ENCODE measurements at regions not wholly inside any gene's neighbourhood (a gene's known extent, or its start where the extent isn't known, plus 50 kb on each side); places are given as distances from the start of the nearest gene placed in this dataset.

DNA sequence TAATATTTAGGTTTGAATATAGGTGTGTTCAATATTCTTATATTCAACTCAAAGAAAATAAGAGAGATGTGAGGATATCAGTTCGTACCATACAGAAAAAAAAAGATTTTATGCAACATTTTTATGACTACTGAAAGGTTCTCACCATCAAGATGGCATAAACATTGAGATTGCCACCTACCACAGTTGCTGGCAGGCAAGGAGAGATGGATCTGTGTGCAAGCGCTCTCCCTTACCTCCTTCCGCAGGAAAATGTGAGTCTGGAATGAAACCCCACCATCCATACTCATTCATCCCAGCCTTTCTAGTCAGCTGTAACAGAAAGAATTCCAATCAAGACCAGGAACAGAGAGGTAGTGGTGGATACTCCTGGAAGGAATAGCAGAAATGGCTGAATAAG is 376.9 kb downstream of the PPP3CA start:
- in situ Hi-C loops (cut with HindIII; ENCODE audit: low pct_unique_long_range_greater_than_20kb, low sequenced_read_pairs): no loop called here
- no peak for DNase-seq (ENCODE audit: low read depth in 1 of 2, low spot score in 1 of 2)
- TF ChIP-seq JUND (IDR thresholded peaks at IDR 0.05; ENCODE audit: low read depth): no peak

DNA sequence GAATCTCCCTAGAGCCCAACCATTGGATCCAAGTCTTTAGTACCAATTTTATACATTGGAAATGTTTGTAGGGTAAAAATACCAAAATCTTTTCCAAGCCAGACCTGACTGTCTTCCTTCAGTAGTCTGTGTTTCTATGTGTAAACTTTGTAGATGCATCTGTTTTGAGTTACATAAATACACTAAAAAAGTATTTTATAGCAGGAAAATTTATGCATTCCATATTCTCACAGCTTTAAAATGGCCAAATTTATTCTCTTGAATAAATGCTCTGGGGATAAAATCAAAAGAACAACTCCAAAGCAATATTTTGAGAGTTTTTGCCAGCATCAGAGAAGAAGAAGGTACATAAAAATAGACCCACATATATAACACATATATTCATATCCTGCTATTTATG is 377.4 kb downstream of the PPP3CA start:
- no peak for TF ChIP-seq JUND (IDR thresholded peaks at IDR 0.05; ENCODE audit: low read depth)
- in situ Hi-C loops (cut with HindIII; ENCODE audit: low pct_unique_long_range_greater_than_20kb, low sequenced_read_pairs): no loop called here
- no peak for DNase-seq (ENCODE audit: low read depth in 1 of 2, low spot score in 1 of 2)

DNA sequence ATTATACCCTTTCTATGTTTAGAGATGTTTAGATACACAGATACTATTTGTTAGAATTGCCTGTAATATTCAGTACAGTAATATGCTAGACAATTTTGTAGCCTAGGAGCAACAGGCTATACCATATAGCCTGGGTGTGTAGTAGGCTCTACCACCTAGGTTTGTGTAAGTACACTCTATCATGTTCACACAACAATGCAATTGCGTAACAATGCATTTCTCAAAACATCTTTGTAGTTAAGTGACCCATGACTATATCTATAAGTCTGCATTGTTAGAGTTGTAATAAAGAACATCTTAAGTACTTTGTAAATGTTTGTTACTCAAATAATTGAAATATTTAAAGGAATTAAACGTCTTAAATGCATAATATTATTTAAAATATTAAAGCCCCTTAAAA is 379.3 kb downstream of the PPP3CA start:
- DNase-seq (ENCODE audit: low read depth in 1 of 2, low spot score in 1 of 2): no peak
- in situ Hi-C loops (cut with HindIII; ENCODE audit: low pct_unique_long_range_greater_than_20kb, low sequenced_read_pairs): no loop called here
- TF ChIP-seq JUND (IDR thresholded peaks at IDR 0.05; ENCODE audit: low read depth): no peak

DNA sequence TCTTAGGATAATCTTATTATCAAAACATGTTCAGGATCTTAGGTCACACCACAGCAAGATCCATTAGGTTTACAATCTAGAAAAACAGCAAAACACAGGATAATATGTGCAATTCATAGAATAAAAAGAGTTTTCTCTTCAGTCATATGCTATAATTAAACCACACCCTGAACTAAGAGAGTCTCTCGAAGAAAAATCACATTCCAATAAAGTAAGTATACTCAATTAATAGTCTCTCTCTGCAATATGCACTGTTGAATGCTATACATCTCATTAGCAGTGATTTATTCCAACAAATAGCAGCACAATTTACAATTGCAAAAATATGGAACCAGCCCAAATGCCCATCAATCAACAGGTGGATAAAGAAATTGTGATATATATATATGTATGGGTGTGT is 383.7 kb downstream of the PPP3CA start:
- in situ Hi-C loops (cut with HindIII; ENCODE audit: low pct_unique_long_range_greater_than_20kb, low sequenced_read_pairs): no loop called here
- no peak for DNase-seq (ENCODE audit: low read depth in 1 of 2, low spot score in 1 of 2)

DNA sequence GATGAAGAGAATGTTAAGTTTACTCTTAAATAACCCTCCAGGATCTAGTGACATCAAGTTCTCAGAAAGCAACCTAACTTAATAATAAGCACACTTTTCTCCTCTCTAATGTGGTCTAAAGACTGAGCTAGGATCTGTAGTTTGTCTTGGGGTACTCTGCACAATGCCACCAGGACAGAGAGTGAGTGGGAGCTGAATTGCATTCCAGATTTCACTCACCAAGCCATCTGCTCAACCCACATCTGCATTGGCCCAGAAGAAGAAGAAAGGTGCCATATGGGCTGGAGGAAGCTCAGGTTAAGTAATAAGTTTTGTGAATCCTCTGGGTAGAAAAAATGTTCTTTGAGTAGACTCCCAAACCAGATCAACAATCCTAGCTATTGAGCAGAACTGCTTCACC is 384.6 kb downstream of the PPP3CA start:
- no peak for DNase-seq (ENCODE audit: low read depth in 1 of 2, low spot score in 1 of 2)
- no peak for TF ChIP-seq JUND (IDR thresholded peaks at IDR 0.05; ENCODE audit: low read depth)
- in situ Hi-C loops (cut with HindIII; ENCODE audit: low pct_unique_long_range_greater_than_20kb, low sequenced_read_pairs): no loop called here

More for the DNA sequence above, 383.7 kb downstream of the PPP3CA start:
- no peak for TF ChIP-seq JUND (IDR thresholded peaks at IDR 0.05; ENCODE audit: low read depth)

DNA sequence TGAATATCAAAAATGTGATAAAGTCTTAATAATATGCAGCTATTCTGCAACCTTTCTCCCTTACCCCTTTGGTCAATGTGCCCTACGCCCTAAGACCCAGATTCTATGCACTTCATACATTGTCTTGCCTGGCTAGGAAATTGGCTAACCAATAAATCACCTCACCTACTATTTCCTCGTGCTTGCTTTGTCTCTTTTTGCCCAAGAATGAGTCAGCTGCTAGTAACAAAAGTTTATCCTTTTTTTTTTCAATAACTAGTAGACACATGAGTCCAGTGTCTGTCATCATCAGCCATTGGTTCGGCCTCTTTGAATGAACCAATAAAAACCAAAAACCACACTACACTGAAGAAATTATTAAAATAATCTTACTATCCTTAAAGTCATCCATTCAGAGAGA is 387.1 kb downstream of the PPP3CA start:
- DNase-seq (ENCODE audit: low read depth in 1 of 2, low spot score in 1 of 2): no peak
- in situ Hi-C loops (cut with HindIII; ENCODE audit: low pct_unique_long_range_greater_than_20kb, low sequenced_read_pairs): no loop called here
- no peak for TF ChIP-seq JUND (IDR thresholded peaks at IDR 0.05; ENCODE audit: low read depth)

DNA sequence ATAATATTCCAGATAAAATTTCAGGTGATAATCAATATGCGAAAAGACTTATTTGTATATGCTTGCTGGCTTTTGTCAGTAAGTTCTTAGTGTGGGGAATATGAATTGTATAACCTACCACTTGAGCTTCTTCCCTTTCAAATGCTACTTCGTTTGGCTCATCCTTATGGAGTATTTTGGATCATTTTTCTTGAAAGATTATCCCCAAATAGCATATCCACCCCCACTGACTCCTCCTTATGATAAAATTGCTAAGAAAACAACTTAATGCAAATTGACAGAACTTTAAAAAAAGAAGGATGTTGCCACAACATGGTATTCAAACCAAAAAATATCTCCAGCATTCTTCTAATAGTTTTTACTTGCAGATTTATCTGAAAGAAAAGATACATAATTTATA is 393.3 kb downstream of the PPP3CA start:
- in situ Hi-C loops (cut with HindIII; ENCODE audit: low pct_unique_long_range_greater_than_20kb, low sequenced_read_pairs): no loop called here
- TF ChIP-seq JUND (IDR thresholded peaks at IDR 0.05; ENCODE audit: low read depth): no peak
- no peak for DNase-seq (ENCODE audit: low read depth in 1 of 2, low spot score in 1 of 2)

DNA sequence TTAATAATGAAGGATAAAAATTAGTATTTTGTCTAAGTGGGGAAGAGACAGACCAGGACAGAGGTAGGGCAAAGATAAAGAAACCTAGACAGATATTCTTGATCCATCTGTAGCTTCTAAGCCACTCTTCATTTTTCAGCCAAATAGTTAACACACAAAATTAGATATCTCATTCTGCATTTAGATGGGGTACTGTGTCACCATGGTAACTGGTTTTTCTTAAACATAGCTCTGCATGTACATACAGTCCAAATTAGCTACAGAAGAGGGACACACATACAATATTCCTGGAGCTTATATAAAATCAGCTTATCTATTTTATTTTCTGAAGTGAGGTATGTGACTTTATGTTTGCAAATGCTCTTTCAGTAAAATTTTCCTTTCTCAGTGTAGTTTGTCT is 393.7 kb downstream of the PPP3CA start:
- DNase-seq (ENCODE audit: low read depth in 1 of 2, low spot score in 1 of 2): no peak
- in situ Hi-C loops (cut with HindIII; ENCODE audit: low pct_unique_long_range_greater_than_20kb, low sequenced_read_pairs): no loop called here
- TF ChIP-seq JUND (IDR thresholded peaks at IDR 0.05; ENCODE audit: low read depth): no peak

DNA sequence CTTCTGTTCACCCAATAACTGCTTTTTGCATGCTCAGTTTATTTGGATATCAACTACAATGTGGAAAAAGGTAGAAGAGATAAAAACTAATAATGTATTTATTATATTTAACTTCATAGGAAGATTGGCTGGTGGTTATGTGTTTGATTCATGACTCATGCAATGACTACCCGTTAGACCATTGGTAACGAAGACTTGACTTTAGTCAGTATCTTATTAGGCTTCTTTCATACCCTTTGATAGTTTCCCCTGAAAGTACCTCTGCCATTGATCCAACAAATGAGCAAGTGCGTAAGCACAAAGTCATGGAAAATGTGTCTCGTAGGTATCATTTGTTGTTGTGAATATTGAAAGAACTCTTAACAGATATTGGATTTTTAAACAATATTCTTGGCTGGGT is 394.7 kb downstream of the PPP3CA start:
- in situ Hi-C loops (cut with HindIII; ENCODE audit: low pct_unique_long_range_greater_than_20kb, low sequenced_read_pairs): no loop called here
- no peak for TF ChIP-seq JUND (IDR thresholded peaks at IDR 0.05; ENCODE audit: low read depth)
- DNase-seq (ENCODE audit: low read depth in 1 of 2, low spot score in 1 of 2): no peak

DNA sequence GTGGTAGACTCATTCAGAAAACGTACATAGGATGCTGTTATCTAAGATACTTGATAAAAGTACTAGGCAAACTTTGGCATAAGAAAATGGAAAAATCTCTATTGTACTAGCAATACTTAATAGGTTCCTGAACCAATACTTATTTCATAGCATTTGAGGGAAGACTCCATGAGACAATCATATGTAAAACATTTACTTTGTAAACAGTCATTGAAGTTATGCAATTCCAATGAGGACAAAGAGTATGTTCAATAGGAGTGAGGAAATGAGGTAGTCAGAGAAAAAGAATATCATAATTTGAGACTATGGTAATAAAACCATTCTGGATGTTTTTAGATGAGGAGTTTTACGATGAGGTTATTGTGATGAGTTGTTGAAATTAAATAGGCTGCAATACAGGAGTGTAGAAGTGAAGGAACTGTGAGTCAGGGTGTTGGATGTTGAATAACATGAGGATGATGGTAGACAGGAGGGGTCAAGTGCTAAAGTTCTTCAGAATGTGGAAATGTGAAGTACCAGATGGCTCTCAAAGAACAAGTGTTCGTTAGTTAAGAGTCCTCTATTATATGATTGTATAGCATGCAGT is 397.9 kb downstream of the PPP3CA start:
- no peak for DNase-seq (ENCODE audit: low read depth in 1 of 2, low spot score in 1 of 2)
- in situ Hi-C loops (cut with HindIII; ENCODE audit: low pct_unique_long_range_greater_than_20kb, low sequenced_read_pairs): no loop called here
- TF ChIP-seq JUND (IDR thresholded peaks at IDR 0.05; ENCODE audit: low read depth): no peak

DNA sequence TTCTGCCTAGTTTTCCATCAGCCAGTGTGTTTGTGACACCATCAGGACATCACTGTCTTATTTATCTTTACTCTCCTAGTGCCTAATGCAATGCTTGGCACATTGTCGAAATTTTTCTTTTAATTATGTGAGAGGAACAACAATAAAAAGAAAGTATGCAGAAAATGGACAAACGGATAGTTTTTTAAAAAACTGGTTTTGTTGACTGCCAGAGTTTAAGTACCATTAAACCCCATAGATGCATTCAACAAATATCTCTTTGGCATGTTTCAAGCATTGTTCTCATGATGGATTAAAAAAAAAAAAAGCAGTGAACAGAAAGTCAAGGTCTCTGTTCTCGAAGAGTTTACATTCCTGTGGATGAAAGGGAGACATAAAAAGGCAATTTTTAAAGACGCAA is 398.4 kb downstream of the PPP3CA start:
- TF ChIP-seq JUND (IDR thresholded peaks at IDR 0.05; ENCODE audit: low read depth): no peak
- DNase-seq (ENCODE audit: low read depth in 1 of 2, low spot score in 1 of 2): no peak
- in situ Hi-C loops (cut with HindIII; ENCODE audit: low pct_unique_long_range_greater_than_20kb, low sequenced_read_pairs): no loop called here

DNA sequence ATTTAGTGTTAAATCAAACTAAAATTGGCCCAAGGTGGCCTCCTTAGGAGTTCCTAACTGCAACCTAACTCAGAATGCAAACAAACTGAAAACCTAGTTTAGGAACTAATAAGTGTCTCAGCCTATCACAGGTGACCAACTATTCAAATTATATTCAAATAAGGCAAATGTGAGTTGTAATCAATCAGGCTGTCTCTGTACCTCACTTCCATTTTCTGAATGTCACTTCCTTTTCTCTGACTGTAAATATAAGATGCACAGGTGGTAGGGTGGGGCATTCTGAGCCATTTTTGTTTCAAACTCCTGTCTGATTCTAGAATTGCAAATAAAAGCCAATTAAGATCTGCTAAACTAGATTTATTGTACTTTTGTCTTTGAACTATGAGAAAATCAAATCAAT is 401.5 kb downstream of the PPP3CA start:
- in situ Hi-C loops (cut with HindIII; ENCODE audit: low pct_unique_long_range_greater_than_20kb, low sequenced_read_pairs): no loop called here
- no peak for TF ChIP-seq JUND (IDR thresholded peaks at IDR 0.05; ENCODE audit: low read depth)
- DNase-seq (ENCODE audit: low read depth in 1 of 2, low spot score in 1 of 2): no peak

DNA sequence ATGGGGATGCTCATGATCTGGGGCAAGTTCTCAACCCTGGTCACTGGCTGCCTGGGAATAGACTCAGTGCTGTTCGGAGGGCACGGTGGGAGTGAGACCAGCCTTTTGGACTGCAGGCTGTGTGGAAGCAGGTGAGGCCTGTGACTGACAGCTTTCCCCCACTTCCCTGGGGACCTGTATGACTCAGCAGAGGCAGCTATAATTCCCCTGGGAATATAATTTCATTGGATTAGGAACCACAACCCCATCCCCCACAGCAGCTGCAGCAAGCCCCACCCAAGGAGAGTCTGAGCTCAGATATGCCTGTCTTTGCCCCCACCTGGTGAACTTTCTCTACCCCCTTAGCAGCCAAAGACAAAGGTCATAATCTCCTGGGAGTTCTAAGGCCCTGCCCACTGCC is 408.6 kb downstream of the PPP3CA start:
- in situ Hi-C loops (cut with HindIII; ENCODE audit: low pct_unique_long_range_greater_than_20kb, low sequenced_read_pairs): no loop called here
- no peak for TF ChIP-seq JUND (IDR thresholded peaks at IDR 0.05; ENCODE audit: low read depth)

DNA sequence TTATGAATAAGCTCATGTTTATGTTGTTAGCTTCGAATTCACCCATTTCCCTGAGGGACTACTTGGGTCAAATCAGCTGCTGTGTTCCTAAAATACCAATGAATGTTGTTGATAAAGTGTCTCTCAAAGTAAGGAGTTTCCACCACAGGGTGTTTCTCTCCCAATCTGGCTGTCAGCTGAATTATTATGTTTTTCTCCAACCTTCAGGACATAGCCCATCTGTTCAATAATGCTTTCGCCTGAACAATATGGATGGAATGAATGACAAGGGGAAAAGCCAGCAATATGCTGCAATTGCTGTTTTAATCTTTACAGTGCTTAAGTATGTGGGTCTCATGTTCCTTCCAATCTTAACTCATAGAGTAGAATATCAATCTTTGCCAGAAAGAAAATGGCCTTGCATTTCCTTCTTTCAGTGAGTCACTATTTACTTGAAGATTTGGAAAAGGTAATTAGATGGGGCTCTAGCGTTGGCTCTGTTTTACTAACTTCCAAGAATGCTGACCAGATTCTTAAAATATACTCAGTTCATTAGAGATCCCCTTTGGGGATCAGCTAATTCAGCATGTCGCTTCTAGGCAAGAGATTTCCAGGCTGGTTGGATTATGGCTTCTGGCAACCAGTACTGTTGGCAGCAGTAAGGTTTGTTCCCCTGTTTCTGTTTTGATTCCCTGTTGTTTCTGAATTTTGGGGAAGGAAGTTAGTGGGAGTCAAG is 410.5 kb downstream of the PPP3CA start:
- in situ Hi-C loops (cut with HindIII; ENCODE audit: low pct_unique_long_range_greater_than_20kb, low sequenced_read_pairs): no loop called here
- TF ChIP-seq JUND (IDR thresholded peaks at IDR 0.05; ENCODE audit: low read depth): no peak

More for the DNA sequence above, 408.6 kb downstream of the PPP3CA start:
- DNase-seq (ENCODE audit: low read depth in 1 of 2, low spot score in 1 of 2): no peak

More for the DNA sequence above, 410.5 kb downstream of the PPP3CA start:
- DNase-seq (ENCODE audit: low read depth in 1 of 2, low spot score in 1 of 2): no peak
